DLD1 (cell line): ENCODE measurements at regions not wholly inside any gene's neighbourhood (a gene's known extent, or its start where the extent isn't known, plus 50 kb on each side); places are given as distances from the start of the nearest gene placed in this dataset.
"Not testable (repeated sequence)": the region's sequence is repeated elsewhere in the genome, so short reads cannot be mapped to it uniquely, and the experiment has no call there.

Experiments used
- in situ Hi-C: cut with HindIII; loops from 2 replicates; pipeline ENCODE4 v1.10.0; 2017; ENCODE audit warnings: low sequenced_read_pairs

- in situ Hi-C loops = not testable (repeated sequence)
Observed at GRCh38 chr18:7178568-7178967, 52.3 kb upstream of the LRRC30 start.

- in situ Hi-C loops = no loop called here
Observed at GRCh38 chr18:7177116-7177744, 53.7 kb upstream of the LRRC30 start.

- in situ Hi-C loops = no loop called here
Observed at GRCh38 chr18:7174344-7175095, 56.4 kb upstream of the LRRC30 start.

DNA sequence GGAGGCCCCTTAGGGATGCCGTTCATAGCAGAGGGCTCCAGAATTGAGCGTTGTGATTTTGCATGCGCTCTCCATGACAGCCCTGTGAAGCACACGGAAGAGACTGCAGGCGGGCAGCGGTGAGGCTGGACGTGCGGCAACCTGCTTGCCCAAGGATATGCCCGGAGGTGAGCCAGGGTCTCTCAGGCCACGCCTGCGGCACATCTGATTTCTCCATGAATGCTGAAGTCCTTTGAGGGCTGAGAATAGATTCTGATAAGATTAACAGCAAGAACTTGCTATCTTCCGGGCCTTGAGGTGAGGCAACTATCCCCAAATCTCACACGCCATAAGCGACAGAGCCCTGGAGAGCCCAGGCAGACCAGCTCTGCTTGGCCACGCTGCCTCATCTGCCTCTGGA, 55.6 kb upstream of the LAMA1 start:
- in situ Hi-C loops = no loop called here

GRCh38 chr18:7172611-7173010, 55.0 kb upstream of the LAMA1 start:
- in situ Hi-C loops = no loop called here

GRCh38 chr18:7170292-7170691, 52.7 kb upstream of the LAMA1 start:
- in situ Hi-C loops = no loop called here

DNA sequence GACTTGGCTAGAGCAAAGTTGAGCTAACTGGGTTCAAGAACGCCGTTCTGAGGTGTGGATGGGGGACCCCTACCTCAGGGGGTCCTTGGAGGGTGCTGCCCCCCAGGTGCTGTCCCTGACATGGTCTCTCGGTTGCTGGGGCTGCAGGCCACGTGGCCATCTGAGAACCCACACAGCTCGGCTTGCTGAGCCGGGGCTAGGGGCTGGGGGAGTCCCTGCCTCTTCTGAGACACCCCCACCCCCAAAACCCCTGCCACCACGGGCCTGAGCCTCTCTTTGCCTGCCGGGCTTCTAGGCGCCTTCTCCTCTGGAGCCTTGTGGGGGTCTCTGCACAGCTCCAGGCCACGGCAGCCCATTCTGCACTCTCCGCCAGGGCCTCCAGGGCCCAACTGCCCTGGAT, 52.0 kb upstream of the LAMA1 start:
- in situ Hi-C loops = loop anchor here (5.0 to 10.0 kb wide), 2 partner anchors 107 to 195 kb away; no protein-coding TSS in a partner anchor

DNA sequence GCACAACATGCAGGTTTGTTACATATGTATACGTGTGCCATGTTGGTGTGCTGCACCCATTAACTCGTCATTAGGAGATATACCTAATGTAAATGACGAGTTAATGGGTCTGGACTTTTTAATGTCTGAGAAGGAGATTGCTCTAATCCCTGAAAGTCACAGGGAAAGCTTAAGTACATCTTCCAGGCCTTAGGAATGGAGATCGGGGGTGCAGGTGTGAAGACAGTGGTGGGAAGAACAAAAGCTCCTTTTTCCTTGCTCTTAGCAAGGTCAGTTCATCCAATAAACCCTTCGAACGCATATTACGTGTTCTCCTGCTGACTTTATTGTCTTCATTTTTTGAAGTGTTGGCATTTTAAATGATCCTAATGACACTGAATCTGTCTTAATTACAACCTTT, 50.8 kb upstream of the LAMA1 start:
- in situ Hi-C loops = loop anchor here (5.0 to 10.0 kb wide), 2 partner anchors 106 to 196 kb away; no protein-coding TSS in a partner anchor
